HepG2 (cell line): ENCODE measurements at regions not wholly inside any gene's neighbourhood (a gene's known extent, or its start where the extent isn't known, plus 50 kb on each side); places are given as distances from the start of the nearest gene placed in this dataset.

ENCODE experiments used
- ATAC-seq: fragments of 200-7000 bp; cut with Tn5 transposase; 3 replicates; pipeline ENCODE4 v1.9.1; 2020; ENCODE audit warnings: mild to moderate bottlenecking, moderate library complexity
- BruUV-seq: library from RNA; stranded (reverse); fragments of 400-500 nt; replicated peaks from 2 replicates; lab custom pipeline; 2021; lab: Mats Ljungman, UMichigan
- CTCF ChIA-PET: fragments of 300-600 bp; formaldehyde crosslinking; extraction: SDS; loops from one replicate; lab custom pipeline; 2021; ENCODE audit warnings: low total read pairs, inconsistent platforms, low intra/inter-chr PET ratio; lab: Yijun Ruan, JAX
- POLR2A ChIA-PET: fragments of 350-600 bp; sonication (Branson Sonifier 250); formaldehyde crosslinking; loops from one replicate; lab custom pipeline; 2020; ENCODE audit warnings: antibody characterized with exemption, inconsistent platforms; lab: Yijun Ruan, JAX
- DNase-seq: peaks from one replicate; pipeline ENCODE4 v3.0.0-alpha.2; 2015; ENCODE audit warnings: low spot score
- FAIRE-seq: peaks from 3 replicates; lab custom pipeline; 2011; peaks lifted over from hg19 to GRCh38; lab: Jason Lieb, UNC
- H2AFZ ChIP-seq: one replicate; pipeline ENCODE4 v1.6.1; 2011; ENCODE audit warnings: low read length, inconsistent platforms
- H3K27ac ChIP-seq: fragments of 300-600 bp; 3 replicates; pipeline ENCODE4 v1.8.0; 2011; ENCODE audit warnings: mixed run types, mild to moderate bottlenecking, mixed read lengths, low read length, inconsistent platforms; ENCODE audit not compliant: insufficient read depth; ENCODE audit errors: extremely low read length
- H3K27me3 ChIP-seq, 2 experiments: fragments of 200-600 bp in 1 of 2; 2 replicates in 1 of 2; 3 replicates in 1 of 2; pipeline versions ENCODE4 v1.6.0 to v1.8.0; 2011; ENCODE audit warnings: low read length in 2 of 2, mild to moderate bottlenecking in 2 of 2, moderate library complexity in 2 of 2, inconsistent platforms in 1 of 2; ENCODE audit not compliant: insufficient read depth in 2 of 2, control insufficient read depth in 1 of 2
- H3K36me3 ChIP-seq, 2 experiments: fragments of 200-600 bp in 1 of 2; replicated peaks in 1 of 2; 2 replicates in 1 of 2; 3 replicates in 1 of 2; pipeline versions ENCODE4 v1.5.1 to v1.8.0; 2011; ENCODE audit warnings: low read length in 2 of 2, inconsistent platforms in 1 of 2; ENCODE audit not compliant: insufficient read depth in 2 of 2, control insufficient read depth in 1 of 2
- H3K4me1 ChIP-seq: 2 replicates; pipeline ENCODE4 v1.5.1; 2012; ENCODE audit warnings: low read length, inconsistent platforms; ENCODE audit not compliant: insufficient read depth
- H3K4me2 ChIP-seq: 2 replicates; pipeline ENCODE4 v1.6.0; 2011; ENCODE audit warnings: low read depth, low read length, inconsistent platforms
- H3K4me3 ChIP-seq, 3 experiments: fragments of 200-600 bp in 1 of 3; sonication (generic), shearing (Covaris generic) in 1 of 3; replicated peaks in 1 of 3; 2 replicates each; pipeline ENCODE4 v1.5.1; 2011 to 2016; ENCODE audit warnings: low read length in 3 of 3, inconsistent platforms in 2 of 3, low read depth in 2 of 3, mild to moderate bottlenecking in 2 of 3, control low read depth in 1 of 3, mixed read lengths in 1 of 3; ENCODE audit not compliant: insufficient read depth in 1 of 3
- H3K79me2 ChIP-seq: one replicate; pipeline ENCODE4 v1.6.1; 2011; ENCODE audit warnings: low read length, inconsistent platforms; ENCODE audit not compliant: insufficient read depth
- H3K9ac ChIP-seq: 2 replicates; pipeline ENCODE4 v1.6.0; 2011; ENCODE audit warnings: mild to moderate bottlenecking, low read depth, low read length, inconsistent platforms; ENCODE audit not compliant: insufficient read depth
- H3K9me3 ChIP-seq: 2 replicates; pipeline ENCODE4 v1.5.1; 2012; ENCODE audit warnings: mild to moderate bottlenecking, low read length
- H4K20me1 ChIP-seq: 2 replicates; pipeline ENCODE4 v1.6.0; 2011; ENCODE audit warnings: inconsistent platforms, mild to moderate bottlenecking, low read length, moderate library complexity; ENCODE audit not compliant: insufficient read depth
- ARNT2 ChIP-seq: sonication (generic); formaldehyde crosslinking; IDR thresholded peaks from 2 replicates; pipeline ENCODE4 v1.8.0; 2022; ENCODE audit warnings: mild to moderate bottlenecking, low read depth, missing genetic modification reagents, moderate library complexity
- BATF2 ChIP-seq: sonication (generic); formaldehyde crosslinking; IDR thresholded peaks from 2 replicates; pipeline ENCODE4 v1.8.0; 2022; ENCODE audit warnings: mild to moderate bottlenecking, missing genetic modification reagents, moderate library complexity
- KDM5A ChIP-seq: fragments of 200-600 bp; sonication (generic); IDR thresholded peaks from 2 replicates; pipeline ENCODE4 v1.7.0; 2018; ENCODE audit warnings: antibody characterized with exemption, mild to moderate bottlenecking, low read length, borderline replicate concordance
- KLF9 ChIP-seq: IDR thresholded peaks from 2 replicates; pipeline ENCODE4 v1.6.1; 2016; ENCODE audit warnings: low read depth
- PTBP1 ChIP-seq: fragments of 200-400 bp; formaldehyde crosslinking; IDR thresholded peaks from 2 replicates; pipeline ENCODE4 v1.6.1; 2018; ENCODE audit warnings: low read length, low read depth; ENCODE audit not compliant: poor library complexity, severe bottlenecking
- THAP9 ChIP-seq: sonication (generic); formaldehyde crosslinking; IDR thresholded peaks from 2 replicates; pipeline ENCODE4; 2020; ENCODE audit warnings: missing genetic modification reagents, mild to moderate bottlenecking, borderline replicate concordance
- ZBTB49 ChIP-seq: sonication (generic); formaldehyde crosslinking; IDR thresholded peaks from 2 replicates; pipeline ENCODE4 v1.4.0; 2020; ENCODE audit warnings: missing genetic modification reagents, borderline replicate concordance
- ZFP62 ChIP-seq: sonication (generic); formaldehyde crosslinking; IDR thresholded peaks from 2 replicates; pipeline ENCODE4 v1.4.0; 2020; ENCODE audit warnings: missing genetic modification reagents
- ZNF335 ChIP-seq: sonication (generic); formaldehyde crosslinking; IDR thresholded peaks from 2 replicates; pipeline ENCODE4 v1.4.0; 2020; ENCODE audit warnings: missing genetic modification reagents
- WGBS: methylation state at CpG from one replicate; pipeline ENCODE4 v1.1.6; 2017; ENCODE audit warnings: low lambda C conversion rate; 5-methylcytosine and 5-hydroxymethylcytosine counted together
- in situ Hi-C: cut with HindIII; loops from 2 replicates; pipeline ENCODE4 v1.10.0; 2017; ENCODE audit warnings: low pct_unique_long_range_greater_than_20kb; ENCODE audit not compliant: extremely low pct_ligation_motif_present
- intact Hi-C: fragments of 100-400 bp; cut with micrococcal nuclease; formaldehyde crosslinking; loops from one replicate; pipeline ENCODE4 v1.10.0; 2022; ENCODE audit not compliant: unreplicated experiment
- TF ChIP-seq, protein P1 (sequence below): sonication (generic); formaldehyde crosslinking; IDR thresholded peaks from 2 replicates; pipeline ENCODE4 v1.8.1; 2023; ENCODE audit warnings: mild to moderate bottlenecking, missing genetic modification reagents, borderline replicate concordance

- TF ChIP-seq THAP9 (CRISPR knock-in tag), result no peak
- no peak for TF ChIP-seq ARNT2 (CRISPR knock-in tag)
- no peak for TF ChIP-seq BATF2 (CRISPR knock-in tag)
- no peak for TF ChIP-seq ZBTB49
- TF ChIP-seq, protein P1, sequence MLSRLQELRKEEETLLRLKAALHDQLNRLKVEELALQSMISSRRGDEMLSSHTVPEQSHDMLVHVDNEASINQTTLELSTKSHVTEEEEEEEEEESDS (CRISPR knock-in tag), result no peak
Observed at GRCh38 chr3:73752338-73752737, 127.6 kb upstream of the PDZRN3 start (continued).

DNA sequence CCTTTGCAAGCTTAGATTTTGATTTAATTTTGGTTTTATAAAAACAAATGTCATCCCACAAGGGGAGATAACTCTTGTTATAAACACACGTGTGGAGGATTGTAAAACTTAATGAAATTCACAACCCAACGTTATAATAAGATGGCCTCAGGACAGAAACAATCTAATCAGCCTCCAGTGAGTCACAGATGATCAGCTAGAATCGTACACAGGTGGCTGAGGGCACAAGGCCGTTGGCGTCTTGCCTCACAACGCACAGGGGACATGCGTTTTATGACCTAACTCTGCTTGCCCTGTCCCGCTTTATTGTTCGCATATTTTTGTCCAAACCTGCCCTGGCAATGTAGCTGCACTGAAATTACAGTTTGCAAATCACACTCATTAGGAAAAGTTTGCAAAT, 121.9 kb upstream of the PDZRN3 start:
- intact Hi-C loops (no loop called here), in situ Hi-C loops (no loop called here)
- no peak for ATAC-seq
- Histone ChIP-seq H3K4me1 (no peaks in the 10 kb centered on the region), H3K79me2 (no peaks in the 10 kb centered on the region), H3K27ac (no peak overlapping the region), H3K4me3 (no peak overlapping the region), H2AFZ (no peak overlapping the region), H3K4me2 (no peak overlapping the region), H3K27me3 (no peaks in the 10 kb centered on the region), H3K36me3 (no peaks in the 10 kb centered on the region), H3K9ac (no peak overlapping the region), H4K20me1 (no peaks in the 10 kb centered on the region), H3K9me3 (no peaks in the 10 kb centered on the region)
- ChIA-PET POLR2A (no interaction called here), CTCF (no interaction called here)
- no peak for FAIRE-seq
- no peak for DNase-seq
- no TSS peak for BruUV-seq
- WGBS, result 22% methylated on average over 9 of the region's 9 CpGs
- no peak for TF ChIP-seq ZFP62 (CRISPR knock-in tag)
- TF ChIP-seq KLF9 (CRISPR knock-in tag), result no peak
- no peak for TF ChIP-seq KDM5A
- TF ChIP-seq PTBP1, result no peak
- no peak for TF ChIP-seq ZNF335 (CRISPR knock-in tag)
